ENCODE measurements at regions not wholly inside any gene's neighbourhood (a gene's known extent, or its start where the extent isn't known, plus 50 kb on each side); places are given as distances from the start of the nearest gene placed in this dataset.

DNA sequence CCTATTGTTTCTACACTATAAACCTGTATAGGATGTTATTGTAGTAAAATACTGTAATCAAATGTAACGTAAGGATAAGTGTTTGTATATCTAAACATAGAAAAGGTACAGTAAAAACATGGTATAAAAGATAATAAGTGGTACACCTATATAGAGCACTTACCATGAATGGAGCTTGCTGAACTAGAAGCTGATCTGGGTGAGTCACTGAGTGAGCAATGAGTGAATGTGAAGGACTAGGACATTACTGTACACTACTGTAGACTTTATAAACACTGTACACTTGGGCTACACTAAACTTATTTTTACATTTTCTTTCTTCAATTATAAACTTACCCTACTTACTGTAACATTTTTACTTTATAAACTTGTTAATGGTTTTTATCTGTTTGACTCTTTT is 732.9 kb upstream of the LRRN3 start:
- Mint-ChIP-seq H3K9me3 (peaks cover 6% of the 10 kb centered on the region), H3K27ac (no peak overlapping the region), H3K27me3 (no peaks in the 10 kb centered on the region), H3K36me3 (ENCODE audit: low read depth) (no peaks in the 10 kb centered on the region), H3K4me1 (no peaks in the 10 kb centered on the region), H3K4me3 (no peak overlapping the region)
- POLR2A ChIA-PET, result no interaction called here
- TF ChIP-seq, protein P1, sequence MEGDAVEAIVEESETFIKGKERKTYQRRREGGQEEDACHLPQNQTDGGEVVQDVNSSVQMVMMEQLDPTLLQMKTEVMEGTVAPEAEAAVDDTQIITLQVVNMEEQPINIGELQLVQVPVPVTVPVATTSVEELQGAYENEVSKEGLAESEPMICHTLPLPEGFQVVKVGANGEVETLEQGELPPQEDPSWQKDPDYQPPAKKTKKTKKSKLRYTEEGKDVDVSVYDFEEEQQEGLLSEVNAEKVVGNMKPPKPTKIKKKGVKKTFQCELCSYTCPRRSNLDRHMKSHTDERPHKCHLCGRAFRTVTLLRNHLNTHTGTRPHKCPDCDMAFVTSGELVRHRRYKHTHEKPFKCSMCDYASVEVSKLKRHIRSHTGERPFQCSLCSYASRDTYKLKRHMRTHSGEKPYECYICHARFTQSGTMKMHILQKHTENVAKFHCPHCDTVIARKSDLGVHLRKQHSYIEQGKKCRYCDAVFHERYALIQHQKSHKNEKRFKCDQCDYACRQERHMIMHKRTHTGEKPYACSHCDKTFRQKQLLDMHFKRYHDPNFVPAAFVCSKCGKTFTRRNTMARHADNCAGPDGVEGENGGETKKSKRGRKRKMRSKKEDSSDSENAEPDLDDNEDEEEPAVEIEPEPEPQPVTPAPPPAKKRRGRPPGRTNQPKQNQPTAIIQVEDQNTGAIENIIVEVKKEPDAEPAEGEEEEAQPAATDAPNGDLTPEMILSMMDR (IDR thresholded peaks at IDR 0.05), result no peak
- DNase-seq, result no peak
- intact Hi-C loops (cut with micrococcal nuclease), result no loop called here
- no peak for ATAC-seq (ENCODE audit: low read depth)
- CTCF ChIA-PET, result no interaction called here

DNA sequence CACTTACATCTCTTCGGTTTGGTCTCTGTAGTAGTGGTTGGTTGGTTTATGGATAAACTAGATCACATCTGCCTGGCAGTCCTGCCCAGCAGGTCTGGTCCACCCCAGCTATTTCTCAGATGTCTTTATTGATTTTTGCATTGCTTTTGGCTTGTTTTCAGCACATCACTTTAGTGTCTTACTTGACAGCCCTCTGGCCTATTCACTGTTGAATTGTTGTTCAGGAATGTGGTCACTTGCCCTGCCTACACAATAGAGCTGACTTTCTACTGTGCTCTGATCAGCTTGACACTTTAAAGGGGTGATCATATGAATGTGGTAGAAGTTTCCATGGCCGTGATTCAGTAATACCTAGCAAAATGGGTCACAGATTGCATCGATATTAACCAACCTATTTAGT is 719.2 kb upstream of the LRRN3 start:
- Mint-ChIP-seq H3K9me3 (peaks cover 3% of the 10 kb centered on the region), H3K27ac (no peak overlapping the region), H3K4me3 (no peak overlapping the region), H3K4me1 (no peaks in the 10 kb centered on the region), H3K27me3 (no peaks in the 10 kb centered on the region), H3K36me3 (ENCODE audit: low read depth) (no peaks in the 10 kb centered on the region)
- DNase-seq (no peak), ATAC-seq (ENCODE audit: low read depth) (no peak)
- TF ChIP-seq, protein P1 (IDR thresholded peaks at IDR 0.05), result no peak
- CTCF ChIA-PET, result no interaction called here
- POLR2A ChIA-PET, result no interaction called here
- intact Hi-C loops (cut with micrococcal nuclease), result no loop called here

DNA sequence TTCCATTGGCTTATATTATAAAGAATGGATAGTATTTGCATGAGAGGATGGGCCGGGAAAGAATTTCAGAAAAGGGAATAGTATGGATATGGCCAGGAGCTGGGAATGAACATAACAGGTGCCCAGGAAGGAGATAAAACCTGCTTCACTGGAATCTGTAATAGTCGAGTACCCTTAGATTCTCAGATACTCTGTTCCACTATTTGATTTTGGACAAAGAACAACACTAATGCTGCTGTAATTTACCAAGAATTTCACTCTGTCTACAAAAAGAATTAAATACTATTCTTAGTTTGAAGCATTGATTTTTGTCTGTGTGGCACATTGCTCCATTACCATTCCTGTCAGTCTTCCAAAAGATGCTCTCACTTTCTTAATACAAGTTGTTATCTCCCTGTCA is 718.2 kb upstream of the LRRN3 start:
- H3K4me3 Mint-ChIP-seq, result no peak overlapping the region
- ChIA-PET POLR2A (no interaction called here), CTCF (no interaction called here)
- H3K27ac Mint-ChIP-seq, result no peak overlapping the region
- no peak for DNase-seq
- peaks cover 3% of the 10 kb centered on the region for H3K9me3 Mint-ChIP-seq
- H3K4me1 Mint-ChIP-seq, result no peaks in the 10 kb centered on the region
- H3K36me3 Mint-ChIP-seq (ENCODE audit: low read depth), result no peaks in the 10 kb centered on the region
- ATAC-seq (ENCODE audit: low read depth), result no peak
- H3K27me3 Mint-ChIP-seq, result no peaks in the 10 kb centered on the region
- intact Hi-C loops (cut with micrococcal nuclease), result no loop called here
- TF ChIP-seq, protein P1 (IDR thresholded peaks at IDR 0.05), result no peak

DNA sequence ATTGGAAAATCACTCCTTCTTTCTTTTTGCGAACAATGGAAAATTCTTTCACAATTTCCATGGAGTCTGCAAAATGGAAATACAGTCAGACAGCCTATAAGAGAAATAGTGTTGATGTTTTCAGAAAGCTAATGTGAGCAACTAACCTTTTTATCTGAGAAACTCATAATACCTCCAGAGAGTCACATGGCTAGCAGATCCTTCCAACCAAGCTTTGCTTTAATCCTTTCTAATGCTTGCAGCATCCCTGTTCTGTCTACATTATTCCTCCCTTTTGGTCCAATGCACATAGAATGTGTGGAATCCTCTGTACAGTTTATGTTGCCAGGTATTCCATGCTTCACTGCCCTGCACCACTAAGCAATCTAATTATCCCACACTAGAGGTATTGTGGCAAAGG is 717.5 kb upstream of the LRRN3 start:
- intact Hi-C loops (cut with micrococcal nuclease), result no loop called here
- ATAC-seq (ENCODE audit: low read depth), result no peak
- Mint-ChIP-seq H3K9me3 (peaks cover 3% of the 10 kb centered on the region), H3K4me1 (no peaks in the 10 kb centered on the region), H3K36me3 (ENCODE audit: low read depth) (no peaks in the 10 kb centered on the region), H3K27me3 (no peaks in the 10 kb centered on the region), H3K27ac (no peak overlapping the region), H3K4me3 (no peak overlapping the region)
- ChIA-PET CTCF (no interaction called here), POLR2A (no interaction called here)
- TF ChIP-seq, protein P1 (IDR thresholded peaks at IDR 0.05), result no peak
- DNase-seq, result no peak

DNA sequence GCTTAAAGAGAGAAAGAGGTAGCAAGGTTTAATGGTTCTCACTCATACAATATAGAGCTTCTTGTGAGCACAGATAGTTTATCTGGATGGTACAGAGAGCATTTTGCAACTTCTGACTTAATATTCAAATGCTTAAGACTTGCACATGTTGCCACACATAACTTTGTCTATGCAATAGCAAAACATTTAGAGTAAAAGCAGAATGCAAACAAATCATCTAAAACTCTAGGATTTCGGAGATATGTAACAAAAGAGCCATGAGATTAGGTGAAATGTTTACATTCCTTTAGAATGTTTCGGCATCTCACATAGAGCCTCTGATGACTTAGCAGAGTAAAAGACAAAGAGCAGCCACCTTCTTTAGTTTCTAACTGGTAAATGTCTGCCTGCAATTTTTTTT is 717.1 kb upstream of the LRRN3 start:
- Mint-ChIP-seq H3K4me3 (no peak overlapping the region), H3K4me1 (no peaks in the 10 kb centered on the region), H3K36me3 (ENCODE audit: low read depth) (no peaks in the 10 kb centered on the region), H3K27me3 (no peaks in the 10 kb centered on the region), H3K27ac (no peak overlapping the region), H3K9me3 (peaks cover 3% of the 10 kb centered on the region)
- ChIA-PET POLR2A (no interaction called here), CTCF (no interaction called here)
- ATAC-seq (ENCODE audit: low read depth) (no peak), DNase-seq (no peak)
- intact Hi-C loops (cut with micrococcal nuclease), result no loop called here
- TF ChIP-seq, protein P1 (IDR thresholded peaks at IDR 0.05), result no peak
